ENCODE measurements at regions not wholly inside any gene's neighbourhood (a gene's known extent, or its start where the extent isn't known, plus 50 kb on each side); places are given as distances from the start of the nearest gene placed in this dataset.

- 73 to 87% methylated on average over 7 to 9 of the region's 9 CpGs for WGBS, 2 donors
- no peak for ATAC-seq
- no peaks in the 10 kb centered on the region for H3K9me3 ChIP-seq
- no peak overlapping the region for H3K27ac ChIP-seq
- TF ChIP-seq, protein P1, sequence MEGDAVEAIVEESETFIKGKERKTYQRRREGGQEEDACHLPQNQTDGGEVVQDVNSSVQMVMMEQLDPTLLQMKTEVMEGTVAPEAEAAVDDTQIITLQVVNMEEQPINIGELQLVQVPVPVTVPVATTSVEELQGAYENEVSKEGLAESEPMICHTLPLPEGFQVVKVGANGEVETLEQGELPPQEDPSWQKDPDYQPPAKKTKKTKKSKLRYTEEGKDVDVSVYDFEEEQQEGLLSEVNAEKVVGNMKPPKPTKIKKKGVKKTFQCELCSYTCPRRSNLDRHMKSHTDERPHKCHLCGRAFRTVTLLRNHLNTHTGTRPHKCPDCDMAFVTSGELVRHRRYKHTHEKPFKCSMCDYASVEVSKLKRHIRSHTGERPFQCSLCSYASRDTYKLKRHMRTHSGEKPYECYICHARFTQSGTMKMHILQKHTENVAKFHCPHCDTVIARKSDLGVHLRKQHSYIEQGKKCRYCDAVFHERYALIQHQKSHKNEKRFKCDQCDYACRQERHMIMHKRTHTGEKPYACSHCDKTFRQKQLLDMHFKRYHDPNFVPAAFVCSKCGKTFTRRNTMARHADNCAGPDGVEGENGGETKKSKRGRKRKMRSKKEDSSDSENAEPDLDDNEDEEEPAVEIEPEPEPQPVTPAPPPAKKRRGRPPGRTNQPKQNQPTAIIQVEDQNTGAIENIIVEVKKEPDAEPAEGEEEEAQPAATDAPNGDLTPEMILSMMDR (IDR thresholded peaks at IDR 0.05), result no peak
- DNase-seq, result peak in 2 of 6 donors; percentile 9 to 54
- H3K27me3 ChIP-seq, result no peaks in the 10 kb centered on the region
- no peak for FAIRE-seq
- no peak overlapping the region for H3K4me3 ChIP-seq
- intact Hi-C loops (cut with DNase I), result no loop called here
- H3K4me1 ChIP-seq, result no peaks in the 10 kb centered on the region
- no peaks in the 10 kb centered on the region for H3K36me3 ChIP-seq
Measured at GRCh38 chr2:10501451-10501961, 53.4 kb upstream of the ODC1 start.

DNA sequence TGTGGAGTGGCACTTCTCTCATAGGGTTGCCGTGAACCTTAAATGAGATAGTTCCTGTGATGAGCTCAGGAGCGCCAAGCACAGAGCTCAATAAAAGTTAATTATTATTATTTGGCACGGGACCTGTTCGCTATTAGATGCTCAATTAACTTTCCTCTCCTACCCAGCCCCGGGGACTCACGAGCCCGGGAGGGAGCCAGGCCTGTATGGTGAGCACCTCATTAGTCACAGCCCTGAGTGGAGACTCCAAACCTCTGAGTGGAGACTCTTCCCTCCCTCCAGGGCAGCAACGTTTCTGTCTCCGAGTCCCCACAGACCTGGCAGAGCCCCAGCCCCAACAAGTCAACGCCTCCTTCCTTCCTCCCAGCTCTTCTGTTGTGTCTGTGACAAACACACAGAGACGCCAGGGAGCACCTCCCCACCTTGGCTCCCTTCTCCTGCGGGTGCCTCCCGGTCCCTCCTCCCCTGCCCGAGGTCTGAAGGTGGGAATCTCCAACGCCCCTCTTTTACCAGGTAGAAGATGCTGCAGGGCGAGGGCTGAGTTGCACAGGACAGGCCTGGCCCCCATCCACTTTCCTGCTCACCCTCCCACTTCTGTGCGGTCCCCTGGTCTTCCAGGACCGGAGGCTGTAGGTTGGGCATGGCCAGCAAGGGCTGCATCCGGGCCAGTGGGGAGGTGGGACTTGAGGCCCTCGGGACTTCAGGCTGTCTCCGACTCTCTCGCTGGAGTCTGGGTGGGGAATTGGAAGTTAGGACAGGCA lies 52.7 kb upstream of the ODC1 start:
- intact Hi-C loops (cut with DNase I), result no loop called here
- Histone ChIP-seq H3K27me3 (no peaks in the 10 kb centered on the region), H3K9me3 (no peaks in the 10 kb centered on the region), H3K4me1 (no peaks in the 10 kb centered on the region), H3K27ac (no peak overlapping the region), H3K36me3 (no peaks in the 10 kb centered on the region), H3K4me3 (no peak overlapping the region)
- FAIRE-seq (no peak), DNase-seq (peak in 2 of 6 donors; percentile 11 to 39), ATAC-seq (no peak)
- 66% methylated on average over 22 of the region's 22 CpGs for WGBS, 2 donors
- TF ChIP-seq, protein P1 (IDR thresholded peaks at IDR 0.05), result no peak

DNA sequence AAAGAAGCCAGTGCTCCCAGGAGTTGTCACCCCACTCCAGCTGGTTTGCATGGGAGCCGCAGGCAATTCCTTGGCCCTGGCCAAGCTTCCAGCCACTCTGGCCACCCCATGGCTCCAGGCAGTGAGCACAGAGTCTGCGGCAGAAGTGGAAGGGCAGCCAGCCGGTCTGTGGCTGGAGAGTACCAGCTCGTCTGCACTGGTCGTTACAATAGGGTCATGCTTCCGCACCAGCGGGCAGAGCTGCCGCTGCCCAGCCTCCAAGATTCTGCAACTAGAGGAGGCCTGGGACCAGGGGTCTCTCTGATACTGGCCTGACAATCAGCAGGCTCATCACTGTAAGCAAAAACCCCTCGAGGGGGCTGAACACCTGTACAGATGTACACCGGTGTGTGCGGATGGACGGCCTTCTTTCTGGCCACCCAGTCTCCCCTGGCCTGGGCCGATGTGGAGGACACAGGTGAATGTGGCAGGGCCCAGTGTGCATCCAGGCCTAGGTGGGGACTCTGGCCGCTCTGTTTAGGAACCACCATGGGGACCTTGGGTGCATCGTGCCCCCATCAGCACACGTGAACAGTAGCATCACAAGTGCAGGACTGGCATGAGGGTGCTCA lies 51.9 kb upstream of the ODC1 start:
- intact Hi-C loops (cut with DNase I), result no loop called here
- H3K4me1 ChIP-seq, result no peaks in the 10 kb centered on the region
- no peak for FAIRE-seq
- TF ChIP-seq, protein P1 (IDR thresholded peaks at IDR 0.05), result no peak
- 81 to 83% methylated on average over 16 of the region's 16 CpGs for WGBS, 2 donors
- DNase-seq, result peak in 2 of 6 donors; percentile 11 to 33
- no peaks in the 10 kb centered on the region for H3K9me3 ChIP-seq
- no peaks in the 10 kb centered on the region for H3K36me3 ChIP-seq
- no peaks in the 10 kb centered on the region for H3K27me3 ChIP-seq
- no peak overlapping the region for H3K4me3 ChIP-seq
- no peak for ATAC-seq
- H3K27ac ChIP-seq, result no peak overlapping the region

GRCh38 chr2:10499275-10499907 lies 51.3 kb upstream of the ODC1 start:
- H3K27me3 ChIP-seq, result no peaks in the 10 kb centered on the region
- no peak overlapping the region for H3K27ac ChIP-seq
- no peaks in the 10 kb centered on the region for H3K4me1 ChIP-seq
- TF ChIP-seq, protein P1 (IDR thresholded peaks at IDR 0.05), result no peak
- ATAC-seq (no peak), DNase-seq (peak in 1 of 6 donors; percentile 7), FAIRE-seq (no peak)
- intact Hi-C loops (cut with DNase I), result no loop called here
- no peaks in the 10 kb centered on the region for H3K9me3 ChIP-seq
- H3K36me3 ChIP-seq, result no peaks in the 10 kb centered on the region
- WGBS, 2 donors, result 85 to 86% methylated on average over 14 of the region's 14 CpGs
- no peak overlapping the region for H3K4me3 ChIP-seq
